ENCODE measurements at regions not wholly inside any gene's neighbourhood (a gene's known extent, or its start where the extent isn't known, plus 50 kb on each side); places are given as distances from the start of the nearest gene placed in this dataset.
A peak's percentile ranks its signal among the peaks of the same experiment; 100 is the strongest.

GRCh38 chr6:148239801-148240460 lies 102.7 kb upstream of the SASH1 start:
- Histone ChIP-seq H3K9me3 (ENCODE audit: low read depth) (no peaks in the 10 kb centered on the region), H3K4me1 (ENCODE audit: low read depth) (peaks cover 7% of the 10 kb centered on the region), H3K4me3 (no peak overlapping the region), H3K36me3 (no peaks in the 10 kb centered on the region), H3K27me3 (no peaks in the 10 kb centered on the region), H3K27ac (no peak overlapping the region)
- DNase-seq (ENCODE audit: low read depth in 1 of 2, low spot score in 1 of 2), result peak in 1 of 2 donors; percentile 36
- no peak for TF ChIP-seq CTCF (IDR thresholded peaks at IDR 0.05; ENCODE audit: low read depth, low read length)

GRCh38 chr6:148240461-148240840 lies 102.2 kb upstream of the SASH1 start:
- Histone ChIP-seq H3K36me3 (no peaks in the 10 kb centered on the region), H3K9me3 (ENCODE audit: low read depth) (no peaks in the 10 kb centered on the region), H3K27ac (no peak overlapping the region), H3K27me3 (no peaks in the 10 kb centered on the region), H3K4me1 (ENCODE audit: low read depth) (peaks cover 7% of the 10 kb centered on the region), H3K4me3 (no peak overlapping the region)
- TF ChIP-seq CTCF (IDR thresholded peaks at IDR 0.05; ENCODE audit: low read depth, low read length), result no peak
- DNase-seq (ENCODE audit: low read depth in 1 of 2, low spot score in 1 of 2), result peak in 1 of 2 donors; percentile 69

GRCh38 chr6:148240861-148241477 lies 101.7 kb upstream of the SASH1 start:
- Histone ChIP-seq H3K9me3 (ENCODE audit: low read depth) (no peaks in the 10 kb centered on the region), H3K27me3 (no peaks in the 10 kb centered on the region), H3K36me3 (no peaks in the 10 kb centered on the region), H3K4me1 (ENCODE audit: low read depth) (peaks cover 7% of the 10 kb centered on the region), H3K27ac (no peak overlapping the region), H3K4me3 (no peak overlapping the region)
- peak in 1 of 2 donors; percentile 29 for DNase-seq (ENCODE audit: low read depth in 1 of 2, low spot score in 1 of 2)
- TF ChIP-seq CTCF (IDR thresholded peaks at IDR 0.05; ENCODE audit: low read depth, low read length), result no peak

GRCh38 chr6:148242180-148242579 lies 100.5 kb upstream of the SASH1 start:
- Histone ChIP-seq H3K4me3 (no peak overlapping the region), H3K27ac (no peak overlapping the region), H3K9me3 (ENCODE audit: low read depth) (no peaks in the 10 kb centered on the region), H3K4me1 (ENCODE audit: low read depth) (peaks cover 7% of the 10 kb centered on the region), H3K27me3 (no peaks in the 10 kb centered on the region), H3K36me3 (no peaks in the 10 kb centered on the region)
- DNase-seq (ENCODE audit: low read depth in 1 of 2, low spot score in 1 of 2), result no peak
- TF ChIP-seq CTCF (IDR thresholded peaks at IDR 0.05; ENCODE audit: low read depth, low read length), result no peak

- H3K27me3 ChIP-seq, result no peaks in the 10 kb centered on the region
- no peak overlapping the region for H3K4me3 ChIP-seq
- H3K4me1 ChIP-seq (ENCODE audit: low read depth), result peaks cover 6% of the 10 kb centered on the region
- H3K27ac ChIP-seq, result no peak overlapping the region
- DNase-seq (ENCODE audit: low read depth in 1 of 2, low spot score in 1 of 2), result peak in 1 of 2 donors; percentile 13
- no peak for TF ChIP-seq CTCF (IDR thresholded peaks at IDR 0.05; ENCODE audit: low read depth, low read length)
- H3K9me3 ChIP-seq (ENCODE audit: low read depth), result no peaks in the 10 kb centered on the region
- no peaks in the 10 kb centered on the region for H3K36me3 ChIP-seq
Observed at GRCh38 chr6:148244217-148244935, 98.3 kb upstream of the SASH1 start.

Measured in cardiac muscle cell (in vitro differentiated cells and primary cell).